ENCODE measurements at regions not wholly inside any gene's neighbourhood (a gene's known extent, or its start where the extent isn't known, plus 50 kb on each side); places are given as distances from the start of the nearest gene placed in this dataset.

DNA sequence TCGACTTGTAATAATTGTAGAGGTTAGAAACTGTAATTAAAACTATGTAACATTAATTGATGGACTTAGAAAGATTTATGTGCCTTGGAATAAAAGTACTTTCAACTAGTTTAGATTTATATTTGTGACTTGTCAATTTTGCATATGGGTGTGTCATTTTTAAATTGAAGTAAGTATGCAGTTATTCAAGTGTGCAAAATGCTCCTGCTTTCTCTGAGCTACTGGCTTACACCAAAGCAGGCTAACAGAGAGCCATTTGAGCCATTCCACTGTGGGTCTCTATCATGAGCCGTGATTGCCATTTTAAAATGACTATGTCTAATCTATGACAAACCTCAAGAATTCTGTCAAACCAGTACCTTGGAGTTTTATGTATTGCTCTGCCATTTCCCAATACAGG lies 345.0 kb upstream of the MDFIC2 start:
- ATAC-seq = no peak
- Histone ChIP-seq H3K4me1 (no peaks in the 10 kb centered on the region), H3K27ac (no peak overlapping the region), H3K4me3 (no peak overlapping the region), H3K4me2 (no peak overlapping the region), H3K9me3 (no peaks in the 10 kb centered on the region)
- 5% methylated on average over 2 of the region's 2 CpGs for WGBS (ENCODE audit: missing lambda C conversion rate)
- TF ChIP-seq, protein P1, sequence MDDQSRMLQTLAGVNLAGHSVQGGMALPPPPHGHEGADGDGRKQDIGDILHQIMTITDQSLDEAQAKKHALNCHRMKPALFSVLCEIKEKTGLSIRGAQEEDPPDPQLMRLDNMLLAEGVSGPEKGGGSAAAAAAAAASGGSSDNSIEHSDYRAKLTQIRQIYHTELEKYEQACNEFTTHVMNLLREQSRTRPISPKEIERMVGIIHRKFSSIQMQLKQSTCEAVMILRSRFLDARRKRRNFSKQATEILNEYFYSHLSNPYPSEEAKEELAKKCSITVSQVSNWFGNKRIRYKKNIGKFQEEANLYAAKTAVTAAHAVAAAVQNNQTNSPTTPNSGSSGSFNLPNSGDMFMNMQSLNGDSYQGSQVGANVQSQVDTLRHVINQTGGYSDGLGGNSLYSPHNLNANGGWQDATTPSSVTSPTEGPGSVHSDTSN (IDR thresholded peaks at IDR 0.05) = no peak
- TF ChIP-seq RARB (CRISPR knock-in tag; IDR thresholded peaks at IDR 0.05) (no peak), POLR2A (IDR thresholded peaks at IDR 0.05; ENCODE audit: low read length) (no peak)
- CTCF ChIA-PET = no interaction called here
- no peak for FAIRE-seq
- POLR2A ChIA-PET = no interaction called here
- DNase-seq (ENCODE audit: low read depth in 1 of 2, low spot score in 1 of 2) = no peak

DNA sequence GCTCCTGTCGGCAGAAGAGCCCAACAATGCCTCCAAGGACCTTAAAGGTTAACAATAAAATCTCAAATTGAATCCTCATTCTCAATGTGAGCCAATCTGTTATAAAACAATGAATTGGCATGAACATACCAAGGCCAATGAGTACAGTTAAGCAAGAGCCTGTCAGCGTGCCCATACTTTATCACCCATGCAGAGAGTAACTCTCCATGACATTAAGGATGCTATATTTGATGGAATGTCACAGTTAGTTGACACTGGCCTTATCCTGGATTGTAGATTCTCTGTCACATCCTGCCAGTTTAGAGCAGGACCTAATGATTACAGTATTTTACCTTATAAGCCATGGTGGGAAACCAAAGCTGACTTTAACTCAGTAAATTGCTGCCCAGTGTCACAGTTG lies 335.4 kb upstream of the MDFIC2 start:
- CTCF ChIA-PET = no interaction called here
- DNase-seq (ENCODE audit: low read depth in 1 of 2, low spot score in 1 of 2) = no peak
- H3K27ac ChIP-seq = no peak overlapping the region

DNA sequence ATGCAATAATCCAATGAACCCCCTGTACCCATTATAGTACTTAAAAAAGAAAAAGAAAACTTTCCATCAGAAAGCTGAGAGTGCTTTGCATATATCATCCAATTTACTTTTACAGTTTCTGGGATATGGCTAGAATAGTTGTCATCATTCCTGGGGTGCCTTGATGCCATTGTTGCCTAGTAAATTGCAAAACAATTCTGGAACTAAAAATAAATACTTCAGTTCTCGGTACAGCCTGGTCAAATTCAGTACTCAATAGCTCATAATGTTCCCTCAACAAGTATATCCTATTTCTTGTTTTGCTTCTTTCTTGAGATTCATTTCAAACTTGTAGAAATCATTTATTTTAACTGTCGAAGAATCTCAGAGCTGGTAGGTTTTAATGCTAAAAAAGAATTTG lies 334.7 kb upstream of the MDFIC2 start:
- POLR2A ChIA-PET = no interaction called here
- FAIRE-seq (no peak), DNase-seq (ENCODE audit: low read depth in 1 of 2, low spot score in 1 of 2) (no peak), ATAC-seq (no peak)
- WGBS (ENCODE audit: missing lambda C conversion rate) = 33% methylated on average over 2 of the region's 2 CpGs
- Histone ChIP-seq H3K27ac (no peak overlapping the region), H3K9me3 (no peaks in the 10 kb centered on the region), H3K4me2 (no peak overlapping the region), H3K4me3 (no peak overlapping the region), H3K4me1 (no peaks in the 10 kb centered on the region)
- TF ChIP-seq POLR2A (IDR thresholded peaks at IDR 0.05; ENCODE audit: low read length) = no peak
- no peak for TF ChIP-seq CHD2 (IDR thresholded peaks at IDR 0.05; ENCODE audit: low read length, partially characterized antibody)
- TF ChIP-seq RARB (CRISPR knock-in tag; IDR thresholded peaks at IDR 0.05) = no peak
- TF ChIP-seq, protein P2, sequence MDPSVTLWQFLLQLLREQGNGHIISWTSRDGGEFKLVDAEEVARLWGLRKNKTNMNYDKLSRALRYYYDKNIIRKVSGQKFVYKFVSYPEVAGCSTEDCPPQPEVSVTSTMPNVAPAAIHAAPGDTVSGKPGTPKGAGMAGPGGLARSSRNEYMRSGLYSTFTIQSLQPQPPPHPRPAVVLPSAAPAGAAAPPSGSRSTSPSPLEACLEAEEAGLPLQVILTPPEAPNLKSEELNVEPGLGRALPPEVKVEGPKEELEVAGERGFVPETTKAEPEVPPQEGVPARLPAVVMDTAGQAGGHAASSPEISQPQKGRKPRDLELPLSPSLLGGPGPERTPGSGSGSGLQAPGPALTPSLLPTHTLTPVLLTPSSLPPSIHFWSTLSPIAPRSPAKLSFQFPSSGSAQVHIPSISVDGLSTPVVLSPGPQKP (IDR thresholded peaks at IDR 0.05; ENCODE audit: low read depth, low read length) = no peak
- TF ChIP-seq, protein P3, sequence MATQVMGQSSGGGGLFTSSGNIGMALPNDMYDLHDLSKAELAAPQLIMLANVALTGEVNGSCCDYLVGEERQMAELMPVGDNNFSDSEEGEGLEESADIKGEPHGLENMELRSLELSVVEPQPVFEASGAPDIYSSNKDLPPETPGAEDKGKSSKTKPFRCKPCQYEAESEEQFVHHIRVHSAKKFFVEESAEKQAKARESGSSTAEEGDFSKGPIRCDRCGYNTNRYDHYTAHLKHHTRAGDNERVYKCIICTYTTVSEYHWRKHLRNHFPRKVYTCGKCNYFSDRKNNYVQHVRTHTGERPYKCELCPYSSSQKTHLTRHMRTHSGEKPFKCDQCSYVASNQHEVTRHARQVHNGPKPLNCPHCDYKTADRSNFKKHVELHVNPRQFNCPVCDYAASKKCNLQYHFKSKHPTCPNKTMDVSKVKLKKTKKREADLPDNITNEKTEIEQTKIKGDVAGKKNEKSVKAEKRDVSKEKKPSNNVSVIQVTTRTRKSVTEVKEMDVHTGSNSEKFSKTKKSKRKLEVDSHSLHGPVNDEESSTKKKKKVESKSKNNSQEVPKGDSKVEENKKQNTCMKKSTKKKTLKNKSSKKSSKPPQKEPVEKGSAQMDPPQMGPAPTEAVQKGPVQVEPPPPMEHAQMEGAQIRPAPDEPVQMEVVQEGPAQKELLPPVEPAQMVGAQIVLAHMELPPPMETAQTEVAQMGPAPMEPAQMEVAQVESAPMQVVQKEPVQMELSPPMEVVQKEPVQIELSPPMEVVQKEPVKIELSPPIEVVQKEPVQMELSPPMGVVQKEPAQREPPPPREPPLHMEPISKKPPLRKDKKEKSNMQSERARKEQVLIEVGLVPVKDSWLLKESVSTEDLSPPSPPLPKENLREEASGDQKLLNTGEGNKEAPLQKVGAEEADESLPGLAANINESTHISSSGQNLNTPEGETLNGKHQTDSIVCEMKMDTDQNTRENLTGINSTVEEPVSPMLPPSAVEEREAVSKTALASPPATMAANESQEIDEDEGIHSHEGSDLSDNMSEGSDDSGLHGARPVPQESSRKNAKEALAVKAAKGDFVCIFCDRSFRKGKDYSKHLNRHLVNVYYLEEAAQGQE (IDR thresholded peaks at IDR 0.05) = no peak
- CTCF ChIA-PET = no interaction called here

More for the DNA sequence above, 335.4 kb upstream of the MDFIC2 start:
- WGBS (ENCODE audit: missing lambda C conversion rate) = 28% methylated on average over 2 of the region's 2 CpGs
- POLR2A ChIA-PET = no interaction called here
- no peaks in the 10 kb centered on the region for H3K4me1 ChIP-seq
- FAIRE-seq (no peak), ATAC-seq (no peak)
- no peak for TF ChIP-seq ESRRA (IDR thresholded peaks at IDR 0.05; ENCODE audit: borderline replicate concordance, low read length)
- no peak for TF ChIP-seq SREBF2 (IDR thresholded peaks at IDR 0.05)
- no peak for TF ChIP-seq NR3C1 (IDR thresholded peaks at IDR 0.05)
- TF ChIP-seq MYC (IDR thresholded peaks at IDR 0.05; ENCODE audit: borderline replicate concordance, low read length) = no peak
- TF ChIP-seq NPAS2 (CRISPR knock-in tag; IDR thresholded peaks at IDR 0.05; ENCODE audit: borderline replicate concordance) = no peak
- TF ChIP-seq HDAC2 (IDR thresholded peaks at IDR 0.05) = no peak
- no peak for TF ChIP-seq FOSB (CRISPR knock-in tag; IDR thresholded peaks at IDR 0.05)
- TF ChIP-seq, protein P2 (IDR thresholded peaks at IDR 0.05; ENCODE audit: low read depth, low read length) = no peak
- no peak for TF ChIP-seq CBX2 (IDR thresholded peaks at IDR 0.05; ENCODE audit: borderline replicate concordance, low read depth)
- no peak for TF ChIP-seq TP53 (CRISPR knock-in tag; IDR thresholded peaks at IDR 0.05)
- no peak for TF ChIP-seq JUN (IDR thresholded peaks at IDR 0.05)
- TF ChIP-seq GATA3 (IDR thresholded peaks at IDR 0.05; ENCODE audit: borderline replicate concordance) = no peak
- no peak for TF ChIP-seq CHD4 (IDR thresholded peaks at IDR 0.05; ENCODE audit: borderline replicate concordance)
- no peak for TF ChIP-seq POLR2A (IDR thresholded peaks at IDR 0.05; ENCODE audit: low read length)
- no peaks in the 10 kb centered on the region for H3K9me3 ChIP-seq
- no peak overlapping the region for H3K4me3 ChIP-seq
- no peak overlapping the region for H3K4me2 ChIP-seq

Data from A549 (cell line).